ENCODE measurements at regions not wholly inside any gene's neighbourhood (a gene's known extent, or its start where the extent isn't known, plus 50 kb on each side); places are given as distances from the start of the nearest gene placed in this dataset.
A peak's percentile ranks its signal among the peaks of the same experiment; 100 is the strongest.

GRCh38 chr5:167348251-167348926 lies 943.1 kb upstream of the WWC1 start:
- no peaks in the 10 kb centered on the region for H3K36me3 ChIP-seq (ENCODE audit: control insufficient read depth, low read depth, low read length)
- H3K4me3 ChIP-seq (ENCODE audit: low read length): no peak overlapping the region
- peaks cover 5% of the 10 kb centered on the region for H3K4me1 ChIP-seq (ENCODE audit: control insufficient read depth, low read depth, low read length)
- H3K27ac ChIP-seq (ENCODE audit: low read length): no peak overlapping the region
- H3K9me3 ChIP-seq (ENCODE audit: control insufficient read depth, low read depth, low read length): no peaks in the 10 kb centered on the region
- H3K9ac ChIP-seq (ENCODE audit: low read length): no peak overlapping the region
- no peaks in the 10 kb centered on the region for H3K27me3 ChIP-seq (ENCODE audit: control insufficient read depth, insufficient read depth, low read length)

GRCh38 chr5:167348980-167349379 lies 942.5 kb upstream of the WWC1 start:
- no peak overlapping the region for H3K27ac ChIP-seq (ENCODE audit: low read length)
- peaks cover 5% of the 10 kb centered on the region for H3K4me1 ChIP-seq (ENCODE audit: control insufficient read depth, low read depth, low read length)
- no peaks in the 10 kb centered on the region for H3K36me3 ChIP-seq (ENCODE audit: control insufficient read depth, low read depth, low read length)
- no peaks in the 10 kb centered on the region for H3K27me3 ChIP-seq (ENCODE audit: control insufficient read depth, insufficient read depth, low read length)
- H3K4me3 ChIP-seq (ENCODE audit: low read length): no peak overlapping the region
- no peaks in the 10 kb centered on the region for H3K9me3 ChIP-seq (ENCODE audit: control insufficient read depth, low read depth, low read length)
- H3K9ac ChIP-seq (ENCODE audit: low read length): no peak overlapping the region

GRCh38 chr5:167351316-167351715 lies 940.1 kb upstream of the WWC1 start:
- Histone ChIP-seq H3K4me3 (ENCODE audit: low read length) (no peak overlapping the region), H3K9me3 (ENCODE audit: control insufficient read depth, low read depth, low read length) (no peaks in the 10 kb centered on the region), H3K36me3 (ENCODE audit: control insufficient read depth, low read depth, low read length) (no peaks in the 10 kb centered on the region), H3K27ac (ENCODE audit: low read length) (no peak overlapping the region), H3K4me1 (ENCODE audit: control insufficient read depth, low read depth, low read length) (peaks cover 21% of the 10 kb centered on the region), H3K9ac (ENCODE audit: low read length) (no peak overlapping the region), H3K27me3 (ENCODE audit: control insufficient read depth, insufficient read depth, low read length) (no peaks in the 10 kb centered on the region)

- H3K9ac ChIP-seq (ENCODE audit: low read length): no peak overlapping the region
- no peaks in the 10 kb centered on the region for H3K27me3 ChIP-seq (ENCODE audit: control insufficient read depth, insufficient read depth, low read length)
- H3K4me3 ChIP-seq (ENCODE audit: low read length): no peak overlapping the region
- H3K27ac ChIP-seq (ENCODE audit: low read length): no peak overlapping the region
- no peaks in the 10 kb centered on the region for H3K9me3 ChIP-seq (ENCODE audit: control insufficient read depth, low read depth, low read length)
- H3K36me3 ChIP-seq (ENCODE audit: control insufficient read depth, low read depth, low read length): no peaks in the 10 kb centered on the region
- H3K4me1 ChIP-seq (ENCODE audit: control insufficient read depth, low read depth, low read length): peaks cover 24% of the 10 kb centered on the region
These were observed 938.6 kb upstream of the WWC1 start for GRCh38 chr5:167352801-167353200.

- Histone ChIP-seq H3K9ac (ENCODE audit: low read length) (no peak overlapping the region), H3K27ac (ENCODE audit: low read length) (no peak overlapping the region), H3K4me1 (ENCODE audit: control insufficient read depth, low read depth, low read length) (peaks cover 39% of the 10 kb centered on the region), H3K27me3 (ENCODE audit: control insufficient read depth, insufficient read depth, low read length) (no peaks in the 10 kb centered on the region), H3K36me3 (ENCODE audit: control insufficient read depth, low read depth, low read length) (no peaks in the 10 kb centered on the region), H3K9me3 (ENCODE audit: control insufficient read depth, low read depth, low read length) (no peaks in the 10 kb centered on the region), H3K4me3 (ENCODE audit: low read length) (no peak overlapping the region)
These were observed 936.1 kb upstream of the WWC1 start for GRCh38 chr5:167355346-167355745.

- Histone ChIP-seq H3K27me3 (ENCODE audit: control insufficient read depth, insufficient read depth, low read length) (no peaks in the 10 kb centered on the region), H3K27ac (ENCODE audit: low read length) (no peak overlapping the region), H3K9ac (ENCODE audit: low read length) (no peak overlapping the region), H3K4me1 (ENCODE audit: control insufficient read depth, low read depth, low read length) (peaks cover 39% of the 10 kb centered on the region), H3K4me3 (ENCODE audit: low read length) (no peak overlapping the region), H3K36me3 (ENCODE audit: control insufficient read depth, low read depth, low read length) (no peaks in the 10 kb centered on the region), H3K9me3 (ENCODE audit: control insufficient read depth, low read depth, low read length) (no peaks in the 10 kb centered on the region)
These were observed 935.1 kb upstream of the WWC1 start for GRCh38 chr5:167356374-167356773.

- Histone ChIP-seq H3K36me3 (ENCODE audit: control insufficient read depth, low read depth, low read length) (no peaks in the 10 kb centered on the region), H3K9me3 (ENCODE audit: control insufficient read depth, low read depth, low read length) (no peaks in the 10 kb centered on the region), H3K4me1 (ENCODE audit: control insufficient read depth, low read depth, low read length) (peaks cover 34% of the 10 kb centered on the region), H3K27me3 (ENCODE audit: control insufficient read depth, insufficient read depth, low read length) (no peaks in the 10 kb centered on the region), H3K4me3 (ENCODE audit: low read length) (peak overlapping the region; percentile 26), H3K9ac (ENCODE audit: low read length) (peak overlapping the region; percentile 24), H3K27ac (ENCODE audit: low read length) (peak overlapping the region; percentile 11)
These were observed 932.5 kb upstream of the WWC1 start for GRCh38 chr5:167358868-167359492.

- Histone ChIP-seq H3K4me1 (ENCODE audit: control insufficient read depth, low read depth, low read length) (peaks cover 18% of the 10 kb centered on the region), H3K9me3 (ENCODE audit: control insufficient read depth, low read depth, low read length) (no peaks in the 10 kb centered on the region), H3K4me3 (ENCODE audit: low read length) (no peak overlapping the region), H3K9ac (ENCODE audit: low read length) (no peak overlapping the region), H3K27me3 (ENCODE audit: control insufficient read depth, insufficient read depth, low read length) (no peaks in the 10 kb centered on the region), H3K36me3 (ENCODE audit: control insufficient read depth, low read depth, low read length) (no peaks in the 10 kb centered on the region), H3K27ac (ENCODE audit: low read length) (no peak overlapping the region)
These were observed 929.6 kb upstream of the WWC1 start for GRCh38 chr5:167361795-167362194.

- H3K9ac ChIP-seq (ENCODE audit: low read length): no peak overlapping the region
- no peaks in the 10 kb centered on the region for H3K27me3 ChIP-seq (ENCODE audit: control insufficient read depth, insufficient read depth, low read length)
- H3K4me3 ChIP-seq (ENCODE audit: low read length): no peak overlapping the region
- H3K27ac ChIP-seq (ENCODE audit: low read length): no peak overlapping the region
- H3K9me3 ChIP-seq (ENCODE audit: control insufficient read depth, low read depth, low read length): no peaks in the 10 kb centered on the region
- H3K4me1 ChIP-seq (ENCODE audit: control insufficient read depth, low read depth, low read length): peaks cover 12% of the 10 kb centered on the region
- no peaks in the 10 kb centered on the region for H3K36me3 ChIP-seq (ENCODE audit: control insufficient read depth, low read depth, low read length)
These were observed 928.4 kb upstream of the WWC1 start for GRCh38 chr5:167363065-167363464.

GRCh38 chr5:167375125-167375524 lies 916.3 kb upstream of the WWC1 start:
- no peak overlapping the region for H3K4me3 ChIP-seq (ENCODE audit: low read length)
- H3K9me3 ChIP-seq (ENCODE audit: control insufficient read depth, low read depth, low read length): no peaks in the 10 kb centered on the region
- H3K9ac ChIP-seq (ENCODE audit: low read length): no peak overlapping the region
- H3K4me1 ChIP-seq (ENCODE audit: control insufficient read depth, low read depth, low read length): peaks cover 7% of the 10 kb centered on the region
- no peak overlapping the region for H3K27ac ChIP-seq (ENCODE audit: low read length)
- no peaks in the 10 kb centered on the region for H3K36me3 ChIP-seq (ENCODE audit: control insufficient read depth, low read depth, low read length)
- no peaks in the 10 kb centered on the region for H3K27me3 ChIP-seq (ENCODE audit: control insufficient read depth, insufficient read depth, low read length)

GRCh38 chr5:167378894-167379723 lies 912.3 kb upstream of the WWC1 start:
- Histone ChIP-seq H3K36me3 (ENCODE audit: control insufficient read depth, low read depth, low read length) (no peaks in the 10 kb centered on the region), H3K9ac (ENCODE audit: low read length) (no peak overlapping the region), H3K4me1 (ENCODE audit: control insufficient read depth, low read depth, low read length) (peaks cover 7% of the 10 kb centered on the region), H3K9me3 (ENCODE audit: control insufficient read depth, low read depth, low read length) (no peaks in the 10 kb centered on the region), H3K27ac (ENCODE audit: low read length) (no peak overlapping the region), H3K4me3 (ENCODE audit: low read length) (no peak overlapping the region), H3K27me3 (ENCODE audit: control insufficient read depth, insufficient read depth, low read length) (no peaks in the 10 kb centered on the region)
